PC-9 (cell line): ENCODE measurements at regions not wholly inside any gene's neighbourhood (a gene's known extent, or its start where the extent isn't known, plus 50 kb on each side); places are given as distances from the start of the nearest gene placed in this dataset.

Experiments
- BruUV-seq: library from RNA; stranded (reverse); fragments of 400-500 nt; replicated peaks from 2 replicates; lab custom pipeline; 2021; lab: Mats Ljungman, UMichigan
- CTCF ChIA-PET: fragments of 300-600 bp; sonication (Branson Sonifier 250); formaldehyde crosslinking; loops from one replicate; lab custom pipeline; 2022; ENCODE audit warnings: antibody characterized with exemption; lab: Charles Lee
- POLR2A ChIA-PET: fragments of 300-600 bp; sonication (Branson Sonifier 250); formaldehyde crosslinking; loops from one replicate; lab custom pipeline; 2022; ENCODE audit warnings: antibody characterized with exemption; ENCODE audit not compliant: unreplicated experiment; lab: Charles Lee
- DNase-seq, 2 experiments: peaks; one replicate each; pipeline versions ENCODE4 v3.0.0 to v3.0.0-alpha.2; 2015 to 2022; ENCODE audit warnings: mixed read lengths in 1 of 2
- H2AFZ ChIP-seq: fragments of 200-600 bp; sonication (generic); 2 replicates; pipeline ENCODE4 v1.8.1; 2017; ENCODE audit warnings: antibody characterized with exemption
- H3F3A ChIP-seq: fragments of 200-600 bp; sonication (generic); 2 replicates; pipeline ENCODE4 v1.8.1; 2017; ENCODE audit warnings: antibody characterized with exemption, mild to moderate bottlenecking, low read depth; ENCODE audit not compliant: insufficient read depth
- H3K27ac ChIP-seq: fragments of 200-600 bp; sonication (generic); 2 replicates; pipeline ENCODE4 v1.6.1; 2016; ENCODE audit warnings: mixed run types
- H3K27me3 ChIP-seq: fragments of 200-600 bp; sonication (generic); 2 replicates; pipeline ENCODE4 v1.6.1; 2016; ENCODE audit warnings: low read depth, mixed run types; ENCODE audit not compliant: insufficient read depth
- H3K36me3 ChIP-seq: fragments of 200-600 bp; sonication (generic); 2 replicates; pipeline ENCODE4 v1.6.1; 2016; ENCODE audit warnings: low read depth, mixed run types
- H3K4me1 ChIP-seq: fragments of 200-600 bp; sonication (generic); replicated peaks from 2 replicates; pipeline ENCODE4 v1.6.1; 2016; ENCODE audit warnings: mixed run types; ENCODE audit not compliant: insufficient read depth
- H3K4me2 ChIP-seq: fragments of 200-600 bp; sonication (generic); 2 replicates; pipeline ENCODE4 v1.6.1; 2017; ENCODE audit warnings: mixed run types
- H3K4me3 ChIP-seq: fragments of 200-600 bp; sonication (generic); 2 replicates; pipeline ENCODE4 v1.6.1; 2016; ENCODE audit warnings: mixed run types
- H3K79me2 ChIP-seq: fragments of 200-600 bp; sonication (generic); 2 replicates; pipeline ENCODE4 v1.6.1; 2017; ENCODE audit warnings: low read depth, mixed run types
- H3K9me2 ChIP-seq: fragments of 200-600 bp; sonication (generic); 2 replicates; pipeline ENCODE4 v1.8.1; 2017; ENCODE audit warnings: mild to moderate bottlenecking; ENCODE audit not compliant: insufficient read depth
- H3K9me3 ChIP-seq: fragments of 200-600 bp; sonication (generic); 2 replicates; pipeline ENCODE4 v1.8.1; 2016; ENCODE audit warnings: low read depth; ENCODE audit not compliant: insufficient read depth
- H4K20me1 ChIP-seq: fragments of 200-600 bp; sonication (generic); 2 replicates; pipeline ENCODE4 v1.8.1; 2017; ENCODE audit not compliant: insufficient read depth
- EZH2 ChIP-seq: fragments of 200-600 bp; sonication (generic); IDR thresholded peaks from 2 replicates; pipeline ENCODE4 v1.8.0; 2017; ENCODE audit warnings: antibody characterized with exemption, low read depth
- intact Hi-C: fragments of 100-400 bp; cut with micrococcal nuclease; formaldehyde crosslinking; loops from one replicate; pipeline ENCODE4 v1.10.0; 2022; ENCODE audit not compliant: unreplicated experiment
- TF ChIP-seq, protein P1 (sequence below): fragments of 200-600 bp; sonication (generic); conservative IDR thresholded peaks from 2 replicates; pipeline ENCODE4 v1.6.1; 2017; ENCODE audit warnings: mixed run types, antibody characterized with exemption, mild to moderate bottlenecking, moderate library complexity

DNA sequence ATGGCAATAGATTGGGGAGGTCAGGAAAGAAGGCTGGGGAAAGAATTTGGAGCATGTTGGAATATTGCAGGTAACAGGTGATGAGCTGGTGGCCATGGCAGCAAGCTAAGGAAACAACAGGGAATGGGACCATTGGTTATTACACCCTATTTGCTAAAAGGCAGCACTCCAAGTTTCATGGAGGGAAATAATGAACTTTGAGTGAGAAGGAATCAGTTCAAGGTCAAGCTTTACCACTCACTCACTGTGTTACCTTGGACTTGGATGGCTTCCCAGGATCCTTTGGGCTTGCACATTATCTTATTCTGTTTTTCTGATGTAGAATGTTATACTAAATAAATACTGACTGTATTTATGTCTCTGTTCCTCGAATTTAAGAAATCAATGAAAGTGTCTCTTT is 792.8 kb upstream of the CDH8 start:
- Histone ChIP-seq H3K79me2 (no peaks in the 10 kb centered on the region), H3K9me2 (no peaks in the 10 kb centered on the region), H3K4me2 (no peak overlapping the region), H3K9me3 (no peaks in the 10 kb centered on the region), H3F3A (no peaks in the 10 kb centered on the region), H3K27me3 (no peaks in the 10 kb centered on the region), H3K4me1 (no peaks in the 10 kb centered on the region), H2AFZ (no peak overlapping the region), H3K4me3 (no peak overlapping the region), H3K27ac (no peak overlapping the region), H3K36me3 (no peaks in the 10 kb centered on the region), H4K20me1 (no peaks in the 10 kb centered on the region)
- intact Hi-C loops: no loop called here
- no peak for TF ChIP-seq EZH2
- TF ChIP-seq, protein P1, sequence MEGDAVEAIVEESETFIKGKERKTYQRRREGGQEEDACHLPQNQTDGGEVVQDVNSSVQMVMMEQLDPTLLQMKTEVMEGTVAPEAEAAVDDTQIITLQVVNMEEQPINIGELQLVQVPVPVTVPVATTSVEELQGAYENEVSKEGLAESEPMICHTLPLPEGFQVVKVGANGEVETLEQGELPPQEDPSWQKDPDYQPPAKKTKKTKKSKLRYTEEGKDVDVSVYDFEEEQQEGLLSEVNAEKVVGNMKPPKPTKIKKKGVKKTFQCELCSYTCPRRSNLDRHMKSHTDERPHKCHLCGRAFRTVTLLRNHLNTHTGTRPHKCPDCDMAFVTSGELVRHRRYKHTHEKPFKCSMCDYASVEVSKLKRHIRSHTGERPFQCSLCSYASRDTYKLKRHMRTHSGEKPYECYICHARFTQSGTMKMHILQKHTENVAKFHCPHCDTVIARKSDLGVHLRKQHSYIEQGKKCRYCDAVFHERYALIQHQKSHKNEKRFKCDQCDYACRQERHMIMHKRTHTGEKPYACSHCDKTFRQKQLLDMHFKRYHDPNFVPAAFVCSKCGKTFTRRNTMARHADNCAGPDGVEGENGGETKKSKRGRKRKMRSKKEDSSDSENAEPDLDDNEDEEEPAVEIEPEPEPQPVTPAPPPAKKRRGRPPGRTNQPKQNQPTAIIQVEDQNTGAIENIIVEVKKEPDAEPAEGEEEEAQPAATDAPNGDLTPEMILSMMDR: no peak
- BruUV-seq: no TSS peak
- no peak for DNase-seq
- ChIA-PET CTCF (no interaction called here), POLR2A (no interaction called here)

DNA sequence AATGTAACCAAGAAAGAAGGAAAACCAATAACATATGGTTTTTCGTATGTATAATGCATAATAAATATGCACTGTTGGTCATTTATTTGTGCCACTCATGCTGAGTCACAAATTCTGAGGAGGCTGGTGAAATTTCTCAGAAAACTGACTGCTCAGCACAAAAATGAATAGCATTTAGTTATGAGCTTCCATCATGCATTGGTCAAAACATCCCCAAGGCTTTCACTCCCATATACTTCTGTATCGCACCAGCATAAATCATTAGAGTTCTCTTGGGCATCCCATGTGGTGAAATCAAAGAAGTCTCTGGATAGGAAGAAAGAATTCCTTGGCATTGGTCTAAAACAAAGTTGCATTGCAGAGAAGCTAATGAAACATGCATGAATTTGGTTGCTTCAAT is 785.6 kb upstream of the CDH8 start:
- no peaks in the 10 kb centered on the region for H3K79me2 ChIP-seq
- H4K20me1 ChIP-seq: no peaks in the 10 kb centered on the region
- no peaks in the 10 kb centered on the region for H3K36me3 ChIP-seq
- BruUV-seq: no TSS peak
- no peak for TF ChIP-seq EZH2
- no peak overlapping the region for H2AFZ ChIP-seq
- no peak overlapping the region for H3K27ac ChIP-seq
- intact Hi-C loops: no loop called here
- H3K4me3 ChIP-seq: no peak overlapping the region
- ChIA-PET CTCF (no interaction called here), POLR2A (no interaction called here)
- no peaks in the 10 kb centered on the region for H3F3A ChIP-seq
- H3K9me2 ChIP-seq: no peaks in the 10 kb centered on the region; the same call in 1 of the 2 replicates
- H3K9me3 ChIP-seq: no peaks in the 10 kb centered on the region
- no peaks in the 10 kb centered on the region for H3K27me3 ChIP-seq
- no peaks in the 10 kb centered on the region for H3K4me1 ChIP-seq
- no peak for DNase-seq
- H3K4me2 ChIP-seq: no peak overlapping the region

DNA sequence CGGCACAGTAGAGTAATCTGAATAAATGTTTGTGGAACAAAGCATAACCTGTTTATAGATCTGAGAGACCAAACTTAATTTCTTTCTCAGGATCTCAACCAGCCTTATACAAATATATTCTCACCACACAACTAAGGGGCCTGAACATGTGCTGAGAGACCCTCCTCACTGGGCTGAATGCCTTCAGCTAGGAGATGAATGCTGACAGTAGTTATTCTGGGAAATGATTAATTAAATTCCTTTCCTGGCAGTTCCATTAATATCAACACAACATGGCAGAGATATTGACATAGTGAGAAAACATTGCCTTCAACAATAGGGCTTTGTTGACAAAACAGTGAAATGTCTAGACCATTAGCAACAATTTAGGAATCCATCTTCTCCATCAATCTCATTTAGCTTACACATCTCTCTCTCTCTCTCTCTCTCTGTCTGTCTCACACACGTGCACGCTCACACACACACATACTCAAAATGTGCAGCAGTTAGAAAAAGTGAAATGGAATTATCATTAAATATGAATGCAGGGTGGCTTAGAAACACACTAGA is 780.8 kb upstream of the CDH8 start:
- DNase-seq: no peak
- intact Hi-C loops: no loop called here
- Histone ChIP-seq H2AFZ (no peak overlapping the region), H3F3A (no peaks in the 10 kb centered on the region), H3K27me3 (no peaks in the 10 kb centered on the region), H3K4me2 (no peak overlapping the region), H3K79me2 (no peaks in the 10 kb centered on the region), H3K36me3 (no peaks in the 10 kb centered on the region), H4K20me1 (no peaks in the 10 kb centered on the region), H3K4me1 (no peaks in the 10 kb centered on the region), H3K27ac (no peak overlapping the region), H3K9me3 (no peaks in the 10 kb centered on the region), H3K4me3 (no peak overlapping the region), H3K9me2 (no peaks in the 10 kb centered on the region; the same call in 1 of the 2 replicates)
- POLR2A ChIA-PET: no interaction called here
- TF ChIP-seq, protein P1: no peak
- TF ChIP-seq EZH2: no peak
- no TSS peak for BruUV-seq
- CTCF ChIA-PET: no interaction called here

DNA sequence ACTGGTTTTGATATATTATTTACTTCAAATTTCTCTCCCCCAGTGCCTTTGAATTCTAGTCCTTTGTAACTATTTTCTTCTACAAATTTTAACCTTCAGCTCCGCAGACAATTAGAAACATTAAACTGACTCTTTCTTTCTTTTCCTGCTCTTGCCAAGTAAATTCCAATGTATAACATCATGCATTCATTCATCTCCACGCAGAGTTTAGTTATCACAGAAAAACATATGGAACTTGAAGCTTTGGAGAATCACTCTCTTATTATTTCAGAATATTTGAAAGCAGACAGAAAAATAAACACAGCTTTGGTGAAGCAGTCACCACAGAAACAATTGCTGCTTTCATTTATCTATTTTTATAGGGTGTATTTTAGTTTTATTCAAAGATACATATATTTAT is 778.7 kb upstream of the CDH8 start:
- no peaks in the 10 kb centered on the region for H3K27me3 ChIP-seq
- no peak for TF ChIP-seq EZH2
- TF ChIP-seq, protein P1: no peak
- ChIA-PET POLR2A (no interaction called here), CTCF (no interaction called here)
- no peaks in the 10 kb centered on the region for H3K9me2 ChIP-seq
- H3K27ac ChIP-seq: no peak overlapping the region
- no peak for DNase-seq
- no peaks in the 10 kb centered on the region for H3K36me3 ChIP-seq
- H3F3A ChIP-seq: no peaks in the 10 kb centered on the region
- no peak overlapping the region for H3K4me3 ChIP-seq
- no peaks in the 10 kb centered on the region for H3K79me2 ChIP-seq
- intact Hi-C loops: no loop called here
- H3K4me1 ChIP-seq: no peaks in the 10 kb centered on the region
- no peaks in the 10 kb centered on the region for H3K9me3 ChIP-seq
- BruUV-seq: no TSS peak
- no peak overlapping the region for H3K4me2 ChIP-seq
- no peaks in the 10 kb centered on the region for H4K20me1 ChIP-seq
- H2AFZ ChIP-seq: no peak overlapping the region
